A549 (cell line): ENCODE measurements at regions not wholly inside any gene's neighbourhood (a gene's known extent, or its start where the extent isn't known, plus 50 kb on each side); places are given as distances from the start of the nearest gene placed in this dataset.

ENCODE experiments used
- CEBPB ChIP-seq, 2 experiments: fragments of >200 bp in 1 of 2; sonication (Bioruptor Twin) in 1 of 2; formaldehyde crosslinking in 1 of 2; IDR thresholded peaks; 2 replicates each; pipeline ENCODE4 v1.6.1; 2012 to 2016
- CHD2 ChIP-seq: fragments of 150-350 bp; IDR thresholded peaks from 2 replicates; pipeline ENCODE4 v1.6.1; 2014; ENCODE audit warnings: low read length; ENCODE audit not compliant: partially characterized antibody
- CTCF ChIP-seq: fragments of >200 bp; sonication (Bioruptor Twin); formaldehyde crosslinking; IDR thresholded peaks from 3 replicates; pipeline ENCODE4 v1.5.1; 2016
- EP300 ChIP-seq, 2 experiments: fragments of >200 bp; sonication (Bioruptor Twin); formaldehyde crosslinking; IDR thresholded peaks; 2 replicates in 1 of 2; 3 replicates in 1 of 2; pipeline ENCODE4 v1.6.1; 2016 to 2017
- MAZ ChIP-seq: fragments of 150-350 bp; IDR thresholded peaks from 2 replicates; pipeline ENCODE4 v1.6.1; 2014; ENCODE audit warnings: antibody characterized with exemption, low read depth, low read length, borderline replicate concordance
- MYC ChIP-seq: IDR thresholded peaks from 2 replicates; pipeline ENCODE4 v1.6.1; 2012; ENCODE audit warnings: mild to moderate bottlenecking, inconsistent platforms, low read length, improper control_type of control experiment, borderline replicate concordance
- NFE2L2 ChIP-seq: fragments of 150-350 bp; conservative IDR thresholded peaks from 2 replicates; pipeline ENCODE4 v1.6.1; 2014; ENCODE audit warnings: low read length
- POLR2A ChIP-seq: IDR thresholded peaks from 2 replicates; pipeline ENCODE4 v1.6.1; 2012; ENCODE audit warnings: mild to moderate bottlenecking, low read length
- RAD21 ChIP-seq, 2 experiments: fragments of >200 bp in 1 of 2; sonication (Bioruptor Twin) in 1 of 2; formaldehyde crosslinking in 1 of 2; IDR thresholded peaks in 1 of 2; conservative IDR thresholded peaks in 1 of 2; 2 replicates in 1 of 2; 3 replicates in 1 of 2; pipeline ENCODE4 v1.6.1; 2012 to 2018; ENCODE audit warnings: inconsistent platforms in 1 of 2
- REST ChIP-seq: fragments of 200-600 bp; sonication (generic); IDR thresholded peaks from 2 replicates; pipeline ENCODE4 v1.6.1; 2016; ENCODE audit warnings: antibody characterized with exemption, mild to moderate bottlenecking, moderate library complexity
- RFX5 ChIP-seq: fragments of 450-650 bp; IDR thresholded peaks from 2 replicates; pipeline ENCODE4 v1.7.1; 2014; ENCODE audit warnings: antibody characterized with exemption, mild to moderate bottlenecking, moderate library complexity
- TP53 ChIP-seq: fragments of 250-450 bp; sonication (Bioruptor Pico); IDR thresholded peaks from 2 replicates; pipeline ENCODE4 v1.5.0; 2021; ENCODE audit warnings: mild to moderate bottlenecking, moderate library complexity

GRCh38 chr12:127720334-127720733, 546.6 kb upstream of the TMEM132C start:
- TF ChIP-seq CTCF (no peak), REST (no peak), POLR2A (no peak), RFX5 (no peak), RAD21 (conservative IDR thresholded peaks at IDR 0.05 in 1 of 2, IDR thresholded peaks at IDR 0.05 in 1 of 2) (no peak), NFE2L2 (no peak), EP300 (IDR thresholded peaks at IDR 0.05) (no peak), CHD2 (no peak), CEBPB (IDR thresholded peaks at IDR 0.05) (no peak), MAZ (no peak), TP53 (no peak), MYC (no peak)
